Hepatocyte (in vitro differentiated cells): ENCODE measurements at regions not wholly inside any gene's neighbourhood (a gene's known extent, or its start where the extent isn't known, plus 50 kb on each side); places are given as distances from the start of the nearest gene placed in this dataset.
"Not testable (repeated sequence)": the region's sequence is repeated elsewhere in the genome, so short reads cannot be mapped to it uniquely, and the experiment has no call there.

Experiments
- DNase-seq: peaks from one replicate; pipeline ENCODE4 v3.0.0-alpha.2; 2016; ENCODE audit warnings: low spot score
- H2AFZ ChIP-seq: fragments of 200-600 bp; sonication (generic); 2 replicates; pipeline ENCODE4 v1.6.0; 2016; ENCODE audit warnings: antibody characterized with exemption, mild to moderate bottlenecking
- H3K27ac ChIP-seq: fragments of 200-600 bp; sonication (generic); 2 replicates; pipeline ENCODE4 v1.5.1; 2016; ENCODE audit warnings: mild to moderate bottlenecking
- H3K27me3 ChIP-seq: fragments of 200-600 bp; sonication (generic); 2 replicates; pipeline ENCODE4 v1.6.1; 2016
- H3K36me3 ChIP-seq: fragments of 200-600 bp; sonication (generic); replicated peaks from 2 replicates; pipeline ENCODE4 v1.5.1; 2016; ENCODE audit warnings: low read depth; ENCODE audit not compliant: insufficient read depth
- H3K4me1 ChIP-seq: fragments of 200-600 bp; sonication (generic); 2 replicates; pipeline ENCODE4 v1.5.1; 2016; ENCODE audit warnings: mild to moderate bottlenecking, moderate library complexity; ENCODE audit not compliant: insufficient read depth
- H3K4me2 ChIP-seq: fragments of 200-600 bp; sonication (generic); 2 replicates; pipeline ENCODE4 v1.6.0; 2016
- H3K4me3 ChIP-seq: fragments of 200-600 bp; sonication (generic); 2 replicates; pipeline ENCODE4 v1.5.1; 2016; ENCODE audit warnings: mild to moderate bottlenecking
- H3K79me2 ChIP-seq: fragments of 200-600 bp; sonication (generic); 2 replicates; pipeline ENCODE4 v1.6.0; 2017; ENCODE audit warnings: mild to moderate bottlenecking
- H3K9me2 ChIP-seq: fragments of 200-600 bp; sonication (generic); replicated peaks from 2 replicates; pipeline ENCODE4 v1.6.0; 2017; ENCODE audit warnings: mild to moderate bottlenecking; ENCODE audit not compliant: insufficient read depth
- H3K9me3 ChIP-seq: fragments of 200-600 bp; sonication (generic); 2 replicates; pipeline ENCODE4 v1.5.1; 2016; ENCODE audit warnings: low read depth, mild to moderate bottlenecking
- H4K20me1 ChIP-seq: fragments of 200-600 bp; sonication (generic); 2 replicates; pipeline ENCODE4 v1.6.0; 2016; ENCODE audit warnings: mild to moderate bottlenecking; ENCODE audit not compliant: insufficient read depth, poor library complexity, severe bottlenecking
- EZH2 ChIP-seq: fragments of 200-600 bp; sonication (generic); IDR thresholded peaks from 2 replicates; pipeline ENCODE4 v1.6.1; 2016; ENCODE audit warnings: antibody characterized with exemption, mild to moderate bottlenecking, borderline replicate concordance
- EZH2phosphoT487 ChIP-seq: fragments of 200-600 bp; sonication (generic); IDR thresholded peaks from one replicate; pipeline ENCODE4 v1.6.1; 2018; ENCODE audit warnings: antibody characterized with exemption, mild to moderate bottlenecking, low read depth, moderate library complexity; ENCODE audit not compliant: unreplicated experiment, severe bottlenecking
- WGBS: methylation state at CpG from one replicate; pipeline ENCODE4 v1.1.6; 2016; ENCODE audit warnings: low lambda C conversion rate; ENCODE audit errors: missing lambda C conversion rate; 5-methylcytosine and 5-hydroxymethylcytosine counted together
- TF ChIP-seq, protein P1 (sequence below): fragments of 200-600 bp; sonication (generic); IDR thresholded peaks from 2 replicates; pipeline ENCODE4 v1.5.1; 2016; ENCODE audit warnings: antibody characterized with exemption, mild to moderate bottlenecking; ENCODE audit not compliant: poor library complexity

DNA sequence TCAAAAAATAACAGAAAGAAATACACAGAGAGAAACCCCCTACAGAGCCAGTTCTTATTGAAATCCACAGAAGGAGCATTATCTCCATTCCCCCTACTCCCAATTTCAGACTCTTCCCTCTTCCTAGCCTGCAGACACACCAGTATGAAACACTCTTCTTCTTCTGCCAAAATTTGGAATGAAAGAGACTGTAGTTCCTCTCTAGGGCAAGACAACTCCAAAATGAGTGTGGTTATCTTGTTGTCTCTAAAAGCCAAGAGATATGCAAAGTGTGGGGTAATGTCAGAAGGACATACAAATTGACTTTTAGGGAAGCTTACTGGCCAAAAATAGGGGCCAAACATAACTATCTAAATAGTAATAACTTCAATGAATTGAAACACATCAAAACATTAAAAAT lies 337.1 kb upstream of the SETBP1 start:
- Histone ChIP-seq H2AFZ (no peak overlapping the region), H3K9me3 (no peaks in the 10 kb centered on the region), H3K4me3 (no peak overlapping the region), H3K27me3 (no peaks in the 10 kb centered on the region), H3K9me2 (no peaks in the 10 kb centered on the region), H3K4me2 (no peak overlapping the region), H3K27ac (no peak overlapping the region), H4K20me1 (no peaks in the 10 kb centered on the region), H3K79me2 (no peaks in the 10 kb centered on the region), H3K4me1 (no peaks in the 10 kb centered on the region), H3K36me3 (no peaks in the 10 kb centered on the region)
- DNase-seq, result no peak
- TF ChIP-seq EZH2phosphoT487 (no peak), EZH2 (no peak)
- TF ChIP-seq, protein P1, sequence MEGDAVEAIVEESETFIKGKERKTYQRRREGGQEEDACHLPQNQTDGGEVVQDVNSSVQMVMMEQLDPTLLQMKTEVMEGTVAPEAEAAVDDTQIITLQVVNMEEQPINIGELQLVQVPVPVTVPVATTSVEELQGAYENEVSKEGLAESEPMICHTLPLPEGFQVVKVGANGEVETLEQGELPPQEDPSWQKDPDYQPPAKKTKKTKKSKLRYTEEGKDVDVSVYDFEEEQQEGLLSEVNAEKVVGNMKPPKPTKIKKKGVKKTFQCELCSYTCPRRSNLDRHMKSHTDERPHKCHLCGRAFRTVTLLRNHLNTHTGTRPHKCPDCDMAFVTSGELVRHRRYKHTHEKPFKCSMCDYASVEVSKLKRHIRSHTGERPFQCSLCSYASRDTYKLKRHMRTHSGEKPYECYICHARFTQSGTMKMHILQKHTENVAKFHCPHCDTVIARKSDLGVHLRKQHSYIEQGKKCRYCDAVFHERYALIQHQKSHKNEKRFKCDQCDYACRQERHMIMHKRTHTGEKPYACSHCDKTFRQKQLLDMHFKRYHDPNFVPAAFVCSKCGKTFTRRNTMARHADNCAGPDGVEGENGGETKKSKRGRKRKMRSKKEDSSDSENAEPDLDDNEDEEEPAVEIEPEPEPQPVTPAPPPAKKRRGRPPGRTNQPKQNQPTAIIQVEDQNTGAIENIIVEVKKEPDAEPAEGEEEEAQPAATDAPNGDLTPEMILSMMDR, result no peak

DNA sequence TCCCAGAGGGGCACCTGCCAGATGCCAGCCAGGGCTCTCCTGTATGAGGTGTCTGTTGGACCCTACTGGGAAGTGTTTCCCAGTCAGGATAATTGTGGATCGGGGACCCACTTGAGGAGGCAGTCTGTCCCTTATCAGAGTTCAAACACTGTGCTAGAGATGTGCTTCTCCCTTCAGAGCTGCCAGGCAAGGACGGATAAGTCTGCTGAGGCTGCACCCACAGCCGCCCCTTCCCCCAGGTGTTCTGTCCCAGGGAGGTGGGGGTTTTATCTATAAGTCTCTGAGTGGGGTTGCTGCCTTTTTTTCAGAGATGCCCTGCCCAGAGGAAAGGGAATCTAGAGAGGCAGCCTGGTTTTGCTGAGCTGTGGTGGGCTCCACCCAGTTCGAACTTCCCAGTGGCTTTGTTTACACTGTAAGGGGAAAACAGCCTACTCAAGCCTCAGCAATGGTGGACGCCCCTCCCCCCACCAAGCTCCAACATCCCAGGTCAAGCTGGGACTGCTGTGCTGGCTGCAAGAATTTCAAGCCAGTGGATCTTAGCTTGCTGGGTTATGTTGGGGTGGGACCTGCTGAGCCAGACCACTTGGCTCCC lies 324.0 kb upstream of the SETBP1 start:
- no peaks in the 10 kb centered on the region for H4K20me1 ChIP-seq
- no peak overlapping the region for H3K27ac ChIP-seq
- no peak overlapping the region for H3K4me3 ChIP-seq
- H3K9me3 ChIP-seq, result no peaks in the 10 kb centered on the region
- H3K27me3 ChIP-seq, result no peaks in the 10 kb centered on the region
- no peaks in the 10 kb centered on the region for H3K36me3 ChIP-seq
- H3K4me2 ChIP-seq, result no peak overlapping the region
- WGBS, result 41% methylated on average over 5 of the region's 5 CpGs
- H3K4me1 ChIP-seq, result no peaks in the 10 kb centered on the region
- H3K79me2 ChIP-seq, result no peaks in the 10 kb centered on the region
- no peak for DNase-seq
- no peak overlapping the region for H2AFZ ChIP-seq
- no peaks in the 10 kb centered on the region for H3K9me2 ChIP-seq
- TF ChIP-seq EZH2phosphoT487, result no peak
- no peak for TF ChIP-seq EZH2
- TF ChIP-seq, protein P1, result no peak

DNA sequence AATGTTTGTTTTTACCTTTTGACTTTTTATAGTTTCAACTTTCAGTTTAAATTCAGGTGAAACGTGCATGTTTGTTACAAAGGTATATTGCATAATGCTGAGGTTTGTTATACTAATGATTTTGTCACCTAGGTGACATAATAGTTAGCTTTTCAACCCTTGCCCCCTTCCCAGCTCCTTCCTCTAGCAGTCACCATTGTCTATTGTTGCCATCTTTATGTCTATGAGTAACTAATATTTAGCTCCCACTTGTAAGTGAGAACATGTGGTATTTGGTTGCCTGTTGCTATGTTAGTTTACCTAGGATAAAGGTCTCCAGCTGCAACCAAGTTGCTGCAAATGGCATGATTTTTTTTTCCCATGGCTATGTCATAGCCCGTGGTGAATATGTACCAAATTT lies 322.3 kb upstream of the SETBP1 start:
- H3K27ac ChIP-seq, result no peak overlapping the region
- H2AFZ ChIP-seq, result no peak overlapping the region
- no peaks in the 10 kb centered on the region for H3K4me1 ChIP-seq
- no peaks in the 10 kb centered on the region for H3K27me3 ChIP-seq
- no peaks in the 10 kb centered on the region for H3K79me2 ChIP-seq
- H3K4me2 ChIP-seq, result no peak overlapping the region
- no peaks in the 10 kb centered on the region for H4K20me1 ChIP-seq
- H3K9me3 ChIP-seq, result no peaks in the 10 kb centered on the region
- no peaks in the 10 kb centered on the region for H3K36me3 ChIP-seq
- WGBS, result 60% methylated on average over 2 of the region's 2 CpGs
- no peak for TF ChIP-seq EZH2phosphoT487
- no peak for TF ChIP-seq EZH2
- TF ChIP-seq, protein P1, result no peak
- H3K9me2 ChIP-seq, result no peaks in the 10 kb centered on the region
- no peak for DNase-seq
- H3K4me3 ChIP-seq, result no peak overlapping the region

DNA sequence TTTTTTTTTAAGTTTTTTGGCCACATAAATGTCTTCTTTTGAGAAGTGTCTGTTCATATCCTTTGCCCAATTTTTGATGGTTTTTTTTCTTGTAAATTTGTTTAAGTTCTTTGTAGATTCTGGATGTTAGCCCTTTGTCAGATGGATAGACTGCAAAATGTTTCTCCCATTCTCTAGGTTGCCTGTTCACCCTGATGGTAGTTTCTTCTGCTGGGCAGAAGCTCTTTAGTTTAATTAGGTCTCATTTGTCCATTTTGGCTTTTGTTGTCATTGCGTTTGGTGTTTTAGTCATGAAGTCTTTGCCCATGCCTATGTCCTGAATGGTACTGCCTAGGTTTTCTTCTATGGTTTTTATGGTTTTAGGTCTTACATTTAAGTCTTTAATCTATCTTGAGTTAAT lies 320.9 kb upstream of the SETBP1 start:
- DNase-seq, H4K20me1 ChIP-seq, H3K79me2 ChIP-seq, H3K27ac ChIP-seq, H3K4me1 ChIP-seq, H3K4me3 ChIP-seq, H3K9me3 ChIP-seq, H3K9me2 ChIP-seq, H3K4me2 ChIP-seq, H2AFZ ChIP-seq, H3K27me3 ChIP-seq, H3K36me3 ChIP-seq: not testable (repeated sequence)
- 94% methylated on average over 1 of the region's 1 CpG for WGBS

DNA sequence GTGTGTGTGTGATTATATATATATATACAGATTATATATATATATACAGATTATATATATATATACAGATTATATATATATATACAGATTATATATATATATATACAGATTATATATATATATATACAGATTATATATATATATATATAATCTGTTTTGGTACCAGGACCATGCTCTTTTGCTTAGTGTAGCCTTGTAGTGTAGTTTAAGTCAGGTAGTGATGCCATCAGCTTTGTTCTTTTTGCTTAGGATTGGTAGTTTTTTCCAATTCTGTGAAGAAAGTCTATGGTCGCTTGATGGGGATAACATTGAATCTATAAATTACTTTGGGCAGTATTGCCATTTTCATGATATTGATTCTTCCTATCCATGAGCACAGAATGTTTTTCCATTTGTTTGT lies 318.5 kb upstream of the SETBP1 start:
- H3K4me1 ChIP-seq, H3K27ac ChIP-seq, H3K4me2 ChIP-seq, H3K27me3 ChIP-seq, H4K20me1 ChIP-seq, H3K9me2 ChIP-seq, H3K9me3 ChIP-seq, H3K36me3 ChIP-seq, H2AFZ ChIP-seq, DNase-seq, H3K79me2 ChIP-seq, H3K4me3 ChIP-seq: not testable (repeated sequence)
- WGBS, result 100% methylated on average over 1 of the region's 1 CpG
